Kidney (tissue), 13 donors: ENCODE measurements at regions not wholly inside any gene's neighbourhood (a gene's known extent, or its start where the extent isn't known, plus 50 kb on each side); places are given as distances from the start of the nearest gene placed in this dataset.
"Not testable (repeated sequence)": the region's sequence is repeated elsewhere in the genome, so short reads cannot be mapped to it uniquely, and the experiment has no call there.

Experiments
- DNase-seq, 5 donors: peaks; one replicate each; pipeline ENCODE4 v3.0.0-alpha.2; 2013 to 2020
- FAIRE-seq: peaks from 2 replicates; lab custom pipeline; 2012; peaks lifted over from hg19 to GRCh38; lab: Jason Lieb, UNC
- H3K27ac ChIP-seq, 2 donors: one replicate each; pipeline ENCODE4 v1.7.0; 2013; ENCODE audit warnings: low read depth in 2 of 2, low read length in 2 of 2, inconsistent platforms in 1 of 2
- H3K27me3 ChIP-seq: one replicate; pipeline ENCODE4 v1.7.1; 2013; ENCODE audit warnings: low read length, inconsistent platforms; ENCODE audit not compliant: control insufficient read depth, insufficient read depth
- H3K36me3 ChIP-seq, 3 donors: one replicate each; pipeline versions ENCODE4 v1.7.0 to v1.7.1; 2013; ENCODE audit warnings: low read length in 3 of 3, control low read depth in 1 of 3, inconsistent platforms in 1 of 3; ENCODE audit not compliant: insufficient read depth in 3 of 3, control insufficient read depth in 2 of 3
- H3K4me1 ChIP-seq, 3 donors: one replicate each; pipeline versions ENCODE4 v1.7.0 to v1.7.1; 2013; ENCODE audit warnings: low read length in 3 of 3, inconsistent platforms in 1 of 3, low read depth in 1 of 3; ENCODE audit not compliant: control insufficient read depth in 2 of 3, insufficient read depth in 2 of 3
- H3K4me3 ChIP-seq, 3 donors: one replicate each; pipeline versions ENCODE4 v1.7.0 to v1.8.1; 2013; ENCODE audit warnings: low read length in 3 of 3, control low read depth in 1 of 3, inconsistent platforms in 1 of 3
- H3K9ac ChIP-seq, 3 donors: one replicate each; pipeline versions ENCODE4 v1.7.0 to v1.7.1; 2013; ENCODE audit warnings: low read length in 3 of 3, control low read depth in 1 of 3, inconsistent platforms in 1 of 3
- H3K9me3 ChIP-seq, 3 donors: one replicate each; pipeline versions ENCODE4 v1.7.0 to v1.7.1; 2013; ENCODE audit warnings: low read length in 3 of 3, control low read depth in 1 of 3, inconsistent platforms in 1 of 3; ENCODE audit not compliant: control insufficient read depth in 2 of 3, insufficient read depth in 1 of 3
- intact Hi-C: fragments of 100-400 bp; cut with DNase I; formaldehyde crosslinking; loops from one replicate; pipeline ENCODE4 v1.11.1; 2022
- TF ChIP-seq, protein P1 (sequence below): IDR thresholded peaks from 3 replicates; pipeline ENCODE4 v1.5.1; 2012; ENCODE audit warnings: mild to moderate bottlenecking, moderate library complexity, borderline replicate concordance; ENCODE audit not compliant: insufficient read depth; ENCODE audit errors: extremely low read depth
- donor health status: control.
- donor health status: control.
- donor health status: control.
- donor health status: control.
- donor health status: control.
- donor health status: DM: yes; HTN: yes; CAD: no.
- donor health status: Normal renal cell carcinoma (clear cell type).

DNA sequence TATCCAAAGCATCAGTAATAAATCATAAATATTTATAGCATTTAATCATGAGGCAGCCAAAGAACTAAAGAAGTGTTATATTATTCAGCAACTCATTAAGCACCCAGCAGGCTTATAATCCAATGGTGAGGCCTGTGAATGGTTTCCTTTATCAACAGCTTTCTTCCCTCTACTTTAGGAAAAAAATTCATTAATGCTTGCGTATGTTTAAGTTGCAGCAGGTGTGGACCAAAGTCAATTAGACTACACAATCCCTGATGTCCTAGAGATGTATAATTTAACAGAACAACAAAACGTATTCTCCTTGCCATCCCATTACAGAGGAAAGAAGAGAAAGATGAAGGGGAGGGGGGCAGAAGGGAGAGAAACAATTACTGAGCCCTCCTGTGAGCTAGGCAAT, 87.7 kb upstream of the MAGI3 start:
- TF ChIP-seq, protein P1, sequence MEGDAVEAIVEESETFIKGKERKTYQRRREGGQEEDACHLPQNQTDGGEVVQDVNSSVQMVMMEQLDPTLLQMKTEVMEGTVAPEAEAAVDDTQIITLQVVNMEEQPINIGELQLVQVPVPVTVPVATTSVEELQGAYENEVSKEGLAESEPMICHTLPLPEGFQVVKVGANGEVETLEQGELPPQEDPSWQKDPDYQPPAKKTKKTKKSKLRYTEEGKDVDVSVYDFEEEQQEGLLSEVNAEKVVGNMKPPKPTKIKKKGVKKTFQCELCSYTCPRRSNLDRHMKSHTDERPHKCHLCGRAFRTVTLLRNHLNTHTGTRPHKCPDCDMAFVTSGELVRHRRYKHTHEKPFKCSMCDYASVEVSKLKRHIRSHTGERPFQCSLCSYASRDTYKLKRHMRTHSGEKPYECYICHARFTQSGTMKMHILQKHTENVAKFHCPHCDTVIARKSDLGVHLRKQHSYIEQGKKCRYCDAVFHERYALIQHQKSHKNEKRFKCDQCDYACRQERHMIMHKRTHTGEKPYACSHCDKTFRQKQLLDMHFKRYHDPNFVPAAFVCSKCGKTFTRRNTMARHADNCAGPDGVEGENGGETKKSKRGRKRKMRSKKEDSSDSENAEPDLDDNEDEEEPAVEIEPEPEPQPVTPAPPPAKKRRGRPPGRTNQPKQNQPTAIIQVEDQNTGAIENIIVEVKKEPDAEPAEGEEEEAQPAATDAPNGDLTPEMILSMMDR, result no peak
- DNase-seq, result no peak
- Histone ChIP-seq H3K9me3 (no peaks in the 10 kb centered on the region), H3K4me1 (no peaks in the 10 kb centered on the region), H3K27ac (no peak overlapping the region), H3K27me3 (no peaks in the 10 kb centered on the region), H3K4me3 (no peak overlapping the region), H3K36me3 (no peaks in the 10 kb centered on the region), H3K9ac (no peak overlapping the region)
- no peak for FAIRE-seq
- intact Hi-C loops, result no loop called here

DNA sequence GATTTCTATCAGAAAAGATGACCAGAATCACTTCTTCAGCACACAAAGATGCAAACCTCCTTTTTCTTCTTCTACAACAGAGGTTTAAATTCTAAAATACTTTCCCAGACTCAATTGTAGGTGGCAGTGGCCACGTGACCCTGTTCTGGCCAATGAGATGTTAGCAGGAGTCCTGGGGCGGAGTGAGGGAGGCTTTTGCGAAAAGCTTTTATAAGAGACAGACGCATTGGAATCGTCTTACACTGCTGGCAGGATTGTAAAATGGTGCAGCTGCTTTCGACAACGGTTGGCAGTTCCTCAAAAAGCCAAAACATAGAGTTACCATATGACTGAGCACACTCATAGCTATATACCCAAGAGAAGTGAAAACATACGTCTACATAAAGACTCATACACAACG, 87.0 kb upstream of the MAGI3 start:
- no peak overlapping the region for H3K9ac ChIP-seq

DNA sequence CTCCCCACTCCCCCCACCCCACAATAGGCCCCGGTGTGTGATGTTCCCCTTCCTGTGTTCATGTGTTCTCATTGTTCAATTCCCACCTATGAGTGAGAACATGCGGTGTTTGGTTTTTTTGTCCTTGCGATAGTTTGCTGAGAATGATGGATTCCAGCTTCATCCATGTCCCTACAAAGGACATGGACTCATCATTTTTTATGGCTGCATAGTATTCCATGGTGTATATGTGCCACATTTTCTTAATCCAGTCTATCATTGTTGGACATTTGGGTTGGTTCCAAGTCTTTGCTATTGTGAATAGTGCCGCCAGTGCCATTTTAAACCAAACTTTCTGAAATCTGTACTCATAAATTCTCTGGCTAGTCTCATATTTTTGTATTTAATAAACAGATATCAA, 85.3 kb upstream of the MAGI3 start:
- intact Hi-C loops, H3K27ac ChIP-seq, H3K36me3 ChIP-seq, H3K4me1 ChIP-seq, DNase-seq, H3K27me3 ChIP-seq, H3K9ac ChIP-seq, FAIRE-seq, H3K4me3 ChIP-seq, H3K9me3 ChIP-seq: not testable (repeated sequence)

More for the DNA sequence above, 87.0 kb upstream of the MAGI3 start:
- intact Hi-C loops, result no loop called here
- H3K36me3 ChIP-seq, result no peaks in the 10 kb centered on the region
- H3K4me1 ChIP-seq, result no peaks in the 10 kb centered on the region
- DNase-seq (no peak), FAIRE-seq (no peak)
- H3K9me3 ChIP-seq, result no peaks in the 10 kb centered on the region
- no peak overlapping the region for H3K27ac ChIP-seq
- H3K27me3 ChIP-seq, result no peaks in the 10 kb centered on the region
- TF ChIP-seq, protein P1, result no peak
- H3K4me3 ChIP-seq, result no peak overlapping the region

DNA sequence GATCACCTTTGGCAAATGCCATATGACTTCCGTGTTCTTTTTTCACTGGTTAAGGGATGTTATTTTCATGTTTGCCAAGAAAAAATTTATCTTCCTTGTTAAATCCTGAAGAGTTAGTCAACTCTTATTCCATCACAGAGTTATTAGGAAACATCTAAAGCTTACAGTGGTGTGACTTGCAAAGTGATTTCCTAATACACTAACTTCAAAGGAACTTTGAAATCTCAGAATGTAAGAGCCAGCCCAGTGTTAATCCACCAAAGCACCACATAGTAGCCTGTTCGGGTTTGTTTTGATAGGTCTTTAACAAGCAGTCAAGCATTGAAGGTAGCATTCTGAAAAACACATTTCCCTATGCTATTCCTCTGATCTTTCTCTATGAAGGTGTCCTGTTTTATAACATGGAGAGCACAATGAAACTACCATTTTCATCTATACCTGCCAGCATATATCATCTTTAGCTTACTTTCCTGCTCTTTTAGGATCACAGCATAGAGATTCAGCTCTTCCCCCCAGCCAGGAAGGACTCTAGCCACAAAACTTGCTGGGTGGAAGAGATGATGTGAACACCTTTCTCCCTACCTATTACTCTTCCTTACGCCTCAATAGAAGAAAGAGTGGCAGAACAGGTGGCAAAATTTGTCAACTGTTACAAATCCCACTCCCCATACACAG, 82.4 kb upstream of the MAGI3 start:
- Histone ChIP-seq H3K9me3 (no peaks in the 10 kb centered on the region), H3K4me3 (no peak overlapping the region), H3K9ac (no peak overlapping the region), H3K27me3 (no peaks in the 10 kb centered on the region), H3K27ac (no peak overlapping the region), H3K36me3 (no peaks in the 10 kb centered on the region), H3K4me1 (no peaks in the 10 kb centered on the region)
- no peak for DNase-seq
- TF ChIP-seq, protein P1, result no peak
- intact Hi-C loops, result no loop called here
- FAIRE-seq, result no peak

DNA sequence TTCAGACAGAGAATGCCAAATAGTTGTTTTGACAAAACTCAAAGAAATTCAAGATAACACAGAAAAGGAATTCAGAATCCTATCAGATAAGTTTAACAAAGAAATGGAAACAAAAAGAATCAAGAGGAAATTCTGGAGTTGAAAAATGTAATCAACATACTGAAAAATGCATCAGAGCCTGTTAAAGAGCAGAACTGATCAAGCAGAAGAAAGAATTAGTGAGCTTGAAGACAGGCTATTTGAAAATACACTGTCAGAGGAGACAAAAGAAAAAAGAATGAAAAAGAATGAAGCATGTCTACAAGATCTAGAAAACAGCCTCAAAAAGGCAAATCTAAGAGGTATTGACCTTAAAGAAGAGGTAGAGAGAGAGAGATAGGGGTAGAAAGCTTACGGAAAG, 77.7 kb upstream of the MAGI3 start:
- H3K36me3 ChIP-seq, H3K4me3 ChIP-seq, H3K27ac ChIP-seq, intact Hi-C loops, H3K9ac ChIP-seq, DNase-seq, H3K27me3 ChIP-seq, H3K9me3 ChIP-seq, H3K4me1 ChIP-seq, FAIRE-seq: not testable (repeated sequence)
